IMR-90 (cell line): ENCODE measurements at regions not wholly inside any gene's neighbourhood (a gene's known extent, or its start where the extent isn't known, plus 50 kb on each side); places are given as distances from the start of the nearest gene placed in this dataset.

ENCODE experiments used
- ATAC-seq: fragments of 200-7000 bp; cut with Tn5 transposase; 2 replicates; pipeline ENCODE4 v1.9.1; 2020; ENCODE audit warnings: low read depth, mild to moderate bottlenecking, moderate library complexity
- BruUV-seq: library from RNA; stranded (reverse); fragments of 400-500 nt; replicated peaks from 2 replicates; lab custom pipeline; 2021; lab: Mats Ljungman, UMichigan
- CTCF ChIA-PET: fragments of 300-600 bp; formaldehyde crosslinking; extraction: SDS; loops from one replicate; lab custom pipeline; 2021; ENCODE audit warnings: antibody characterized with exemption; lab: Yijun Ruan, JAX
- POLR2A ChIA-PET: fragments of 300-600 bp; sonication (Branson Sonifier 250); formaldehyde crosslinking; loops from one replicate; lab custom pipeline; 2022; ENCODE audit warnings: antibody characterized with exemption; ENCODE audit not compliant: unreplicated experiment; lab: Charles Lee
- DNase-seq: peaks from one replicate; pipeline ENCODE4 v3.0.0; 2013
- H2AFZ ChIP-seq: replicated peaks from 2 replicates; pipeline ENCODE3; 2013; ENCODE audit warnings: low read length, mild to moderate bottlenecking; ENCODE audit not compliant: poor library complexity
- H2AK5ac ChIP-seq: 2 replicates; pipeline ENCODE4 v1.6.1; 2013; ENCODE audit warnings: low read depth, low read length, inconsistent platforms
- H2AK9ac ChIP-seq: replicated peaks from 2 replicates; pipeline ENCODE3; 2013; ENCODE audit warnings: mild to moderate bottlenecking, low read depth, low read length, moderate library complexity; ENCODE audit not compliant: poor library complexity
- H2BK120ac ChIP-seq: 2 replicates; pipeline ENCODE4 v1.6.1; 2013; ENCODE audit warnings: low read depth, low read length, inconsistent platforms
- H2BK15ac ChIP-seq: 3 replicates; pipeline ENCODE4 v1.6.1; 2013; ENCODE audit warnings: low read depth, low read length, inconsistent platforms
- H2BK20ac ChIP-seq: 2 replicates; pipeline ENCODE4 v1.6.1; 2013; ENCODE audit warnings: low read depth, mild to moderate bottlenecking, inconsistent platforms, low read length, moderate library complexity
- H2BK5ac ChIP-seq: 2 replicates; pipeline ENCODE4 v1.6.1; 2013; ENCODE audit warnings: mild to moderate bottlenecking, low read depth, low read length, inconsistent platforms; ENCODE audit not compliant: poor library complexity, severe bottlenecking
- H3K14ac ChIP-seq: replicated peaks from 2 replicates; pipeline ENCODE4 v1.6.1; 2013; ENCODE audit warnings: low read depth, low read length, inconsistent platforms
- H3K18ac ChIP-seq: 2 replicates; pipeline ENCODE4 v1.6.1; 2013; ENCODE audit warnings: low read depth, low read length, control low read depth
- H3K23ac ChIP-seq: 2 replicates; pipeline ENCODE4 v1.6.1; 2013; ENCODE audit warnings: low read depth, low read length, inconsistent platforms
- H3K27ac ChIP-seq: 2 replicates; pipeline ENCODE4 v1.5.1; 2013; ENCODE audit warnings: mild to moderate bottlenecking, control low read depth, low read length; ENCODE audit not compliant: insufficient read depth
- H3K27me3 ChIP-seq: 2 replicates; pipeline ENCODE4 v1.6.1; 2013; ENCODE audit warnings: low read length; ENCODE audit not compliant: control insufficient read depth, insufficient read depth
- H3K36me3 ChIP-seq: 2 replicates; pipeline ENCODE4 v1.6.1; 2013; ENCODE audit warnings: low read length, mixed read lengths; ENCODE audit not compliant: control insufficient read depth, insufficient read depth
- H3K4ac ChIP-seq: 2 replicates; pipeline ENCODE4 v1.6.1; 2013; ENCODE audit warnings: low read depth, low read length, inconsistent platforms
- H3K4me1 ChIP-seq: 2 replicates; pipeline ENCODE4 v1.6.1; 2013; ENCODE audit warnings: low read length, mixed read lengths; ENCODE audit not compliant: control insufficient read depth, insufficient read depth
- H3K4me2 ChIP-seq: 2 replicates; pipeline ENCODE4 v1.6.1; 2013; ENCODE audit warnings: low read depth, mild to moderate bottlenecking, control low read depth, low read length, moderate library complexity
- H3K4me3 ChIP-seq: 2 replicates; pipeline ENCODE4 v1.5.1; 2013; ENCODE audit warnings: low read depth, mild to moderate bottlenecking, control low read depth, low read length, moderate library complexity; ENCODE audit not compliant: insufficient read depth
- H3K56ac ChIP-seq: 2 replicates; pipeline ENCODE4 v1.6.1; 2013; ENCODE audit warnings: low read length, inconsistent platforms; ENCODE audit not compliant: insufficient read depth; ENCODE audit errors: extremely low read depth
- H3K79me1 ChIP-seq, 2 experiments: 2 replicates each; pipeline ENCODE4 v1.6.1; 2013; ENCODE audit warnings: low read length in 2 of 2, inconsistent platforms in 1 of 2, low read depth in 1 of 2
- H3K9ac ChIP-seq: 2 replicates; pipeline ENCODE4 v1.6.1; 2013; ENCODE audit warnings: low read depth, low read length, control low read depth
- H3K9me1 ChIP-seq: 2 replicates; pipeline ENCODE4 v1.6.1; 2013; ENCODE audit warnings: low read length, inconsistent platforms; ENCODE audit not compliant: insufficient read depth
- H3K9me3 ChIP-seq: 2 replicates; pipeline ENCODE4 v1.6.1; 2013; ENCODE audit warnings: low read length; ENCODE audit not compliant: control insufficient read depth, insufficient read depth
- H4K20me1 ChIP-seq: 2 replicates; pipeline ENCODE4 v1.6.1; 2013; ENCODE audit warnings: low read length, inconsistent platforms; ENCODE audit not compliant: insufficient read depth
- H4K5ac ChIP-seq: 2 replicates; pipeline ENCODE4 v1.6.1; 2013; ENCODE audit warnings: mild to moderate bottlenecking, low read depth, low read length, control low read depth
- H4K8ac ChIP-seq, 2 experiments: 2 replicates each; pipeline ENCODE4 v1.6.1; 2013; ENCODE audit warnings: low read depth in 2 of 2, low read length in 2 of 2, control low read depth in 1 of 2, inconsistent platforms in 1 of 2
- H4K91ac ChIP-seq: 2 replicates; pipeline ENCODE4 v1.6.1; 2013; ENCODE audit warnings: low read depth, low read length, inconsistent platforms; ENCODE audit not compliant: insufficient read depth
- CEBPB ChIP-seq: IDR thresholded peaks from 2 replicates; pipeline ENCODE4 v1.6.1; 2012; ENCODE audit warnings: low read depth, low read length, improper control_type of control experiment
- CHD1 ChIP-seq: IDR thresholded peaks from 2 replicates; pipeline ENCODE4 v1.6.1; 2012; ENCODE audit warnings: low read depth, low read length, improper control_type of control experiment
- FOS ChIP-seq: fragments of 150-350 bp; IDR thresholded peaks from 2 replicates; pipeline ENCODE4 v1.6.1; 2016; ENCODE audit warnings: low read depth, low read length
- MAFK ChIP-seq: IDR thresholded peaks from 2 replicates; pipeline ENCODE4 v1.6.1; 2012; ENCODE audit warnings: low read depth, low read length, improper control_type of control experiment
- MAZ ChIP-seq: IDR thresholded peaks from 2 replicates; pipeline ENCODE4 v1.6.1; 2012; ENCODE audit warnings: low read depth, mild to moderate bottlenecking, low read length, improper control_type of control experiment, moderate library complexity, borderline replicate concordance
- MXI1 ChIP-seq: IDR thresholded peaks from 2 replicates; pipeline ENCODE4 v1.6.1; 2012; ENCODE audit warnings: low read depth, mild to moderate bottlenecking, low read length, moderate library complexity, borderline replicate concordance
- NFE2L2 ChIP-seq: fragments of 150-350 bp; IDR thresholded peaks from 2 replicates; pipeline ENCODE4 v1.6.1; 2016; ENCODE audit warnings: low read depth, mild to moderate bottlenecking, low read length
- WGBS, 2 experiments: methylation state at CpG; one replicate each; pipeline versions ENCODE4 v1.1.5 to v1.1.7; 2013; ENCODE audit warnings: missing lambda C conversion rate in 2 of 2; ENCODE audit not compliant: insufficient read length in 1 of 2; ENCODE audit errors: extremely low coverage in 2 of 2; 5-methylcytosine and 5-hydroxymethylcytosine counted together
- dilution Hi-C: fragments of 300-500 bp; cut with HindIII; formaldehyde crosslinking; loops from one replicate; pipeline ENCODE4 v1.14.3; 2018; ENCODE audit warnings: low sequenced_read_pairs; ENCODE audit not compliant: unreplicated experiment
- in situ Hi-C: fragments of 300-500 bp; cut with MboI; formaldehyde crosslinking; loops from 3 replicates; pipeline ENCODE4 v1.14.3; 2019; ENCODE audit warnings: low sequenced_read_pairs, inconsistent platforms, mixed read lengths
- intact Hi-C: fragments of 100-400 bp; cut with micrococcal nuclease; formaldehyde crosslinking; loops from 2 replicates; pipeline ENCODE4 v1.10.0; 2022
- TF ChIP-seq, protein P1 (sequence below): fragments of 150-350 bp; IDR thresholded peaks from 2 replicates; pipeline ENCODE4 v1.6.1; 2016; ENCODE audit warnings: low read depth, mild to moderate bottlenecking, low read length, moderate library complexity, borderline replicate concordance

GRCh38 chr3:152159328-152159727 is 109.4 kb upstream of the MBNL1 start:
- WGBS, 2 experiments, result 20% methylated on average over 2 of the region's 4 CpGs; no CpG with 5 or more reads in 1 of the 2 experiments
- H3K18ac ChIP-seq, result peak overlapping the region; percentile 88; the same call in 1 of the 2 replicates
- peak overlapping the region; percentile 99 for H2BK5ac ChIP-seq
- BruUV-seq, result no TSS peak
- H2BK15ac ChIP-seq, result no peak overlapping the region
- H3K14ac ChIP-seq, result 0 out of 2 replicates have a peak overlapping the region, but pooled peaks have one; percentile 70
- no peaks in the 10 kb centered on the region for H3K27me3 ChIP-seq
- ChIA-PET CTCF (interaction anchor here (0.7 to 1.5 kb wide), 3 partner anchors 12 to 87 kb away, joined by 3 to 4 read pairs (median 3); no protein-coding TSS in a partner anchor), POLR2A (interaction anchor here (0.7 to 0.8 kb wide), 2 partner anchors 32 to 33 kb away, joined by 4 to 11 read pairs; no protein-coding TSS in a partner anchor)
- H2BK120ac ChIP-seq, result peak overlapping the region; percentile 100; the same call in 1 of the 2 replicates
- no peaks in the 10 kb centered on the region for H3K9me3 ChIP-seq
- intact Hi-C loops, result loop anchor here (1.0 to 5.0 kb wide), 4 partner anchors 38 to 132 kb away; no protein-coding TSS in a partner anchor
- no peak overlapping the region for H4K5ac ChIP-seq
- H3K4me1 ChIP-seq, result peaks cover 2% of the 10 kb centered on the region; the same call in 1 of the 2 replicates
- no peak overlapping the region; the same call in 1 of the 2 replicates for H3K9ac ChIP-seq
- in situ Hi-C loops, result no loop called here
- H3K79me1 ChIP-seq, result peaks cover 0 to 3% of the 10 kb centered on the region in 2 experiments; a peak in 1 of 4 replicates
- no peak overlapping the region for H3K27ac ChIP-seq
- no peaks in the 10 kb centered on the region for H3K36me3 ChIP-seq
- H3K23ac ChIP-seq, result no peak overlapping the region
- peaks cover 2% of the 10 kb centered on the region for H3K9me1 ChIP-seq
- DNase-seq, result peak; percentile 94
- peak; percentile 97 for ATAC-seq
- H4K20me1 ChIP-seq, result no peaks in the 10 kb centered on the region
- H3K4me3 ChIP-seq, result no peak overlapping the region
- peak overlapping the region; percentile 75; the same call in 1 of the 2 replicates for H3K4ac ChIP-seq
- peak overlapping the region in 1 of 2 experiments; percentile 91; a peak in 3 of 4 replicates for H4K8ac ChIP-seq
- 0 out of 2 replicates have a peak overlapping the region, but pooled peaks have one; percentile 12 for H4K91ac ChIP-seq
- no peak overlapping the region for H2AK5ac ChIP-seq
- dilution Hi-C loops, result no loop called here
- no peak overlapping the region; the same call in 1 of the 2 replicates for H3K4me2 ChIP-seq
- no peak overlapping the region for H2AK9ac ChIP-seq
- no peak for TF ChIP-seq MAFK
- TF ChIP-seq MXI1, result 0 out of 2 replicates have a peak, but pooled peaks have one; percentile 59
- TF ChIP-seq CHD1, result no peak
- TF ChIP-seq CEBPB, result peak; percentile 87
- no peak for TF ChIP-seq MAZ
- TF ChIP-seq NFE2L2, result no peak
- TF ChIP-seq FOS, result peak; percentile 16; the same call in 1 of the 2 replicates
- TF ChIP-seq, protein P1, sequence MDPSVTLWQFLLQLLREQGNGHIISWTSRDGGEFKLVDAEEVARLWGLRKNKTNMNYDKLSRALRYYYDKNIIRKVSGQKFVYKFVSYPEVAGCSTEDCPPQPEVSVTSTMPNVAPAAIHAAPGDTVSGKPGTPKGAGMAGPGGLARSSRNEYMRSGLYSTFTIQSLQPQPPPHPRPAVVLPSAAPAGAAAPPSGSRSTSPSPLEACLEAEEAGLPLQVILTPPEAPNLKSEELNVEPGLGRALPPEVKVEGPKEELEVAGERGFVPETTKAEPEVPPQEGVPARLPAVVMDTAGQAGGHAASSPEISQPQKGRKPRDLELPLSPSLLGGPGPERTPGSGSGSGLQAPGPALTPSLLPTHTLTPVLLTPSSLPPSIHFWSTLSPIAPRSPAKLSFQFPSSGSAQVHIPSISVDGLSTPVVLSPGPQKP, result no peak
- H2AFZ ChIP-seq, result no peak overlapping the region
- peak overlapping the region; percentile 72; the same call in 1 of the 2 replicates for H3K56ac ChIP-seq
- H2BK20ac ChIP-seq, result peak overlapping the region; percentile 97; the same call in 1 of the 2 replicates
